ENCODE measurements at regions not wholly inside any gene's neighbourhood (a gene's known extent, or its start where the extent isn't known, plus 50 kb on each side); places are given as distances from the start of the nearest gene placed in this dataset.
"Not testable (repeated sequence)": the region's sequence is repeated elsewhere in the genome, so short reads cannot be mapped to it uniquely, and the experiment has no call there.

- Histone ChIP-seq H3K36me3 (replicated peaks in 1 of 2; ENCODE audit: control extremely low read depth in 1 of 2, control insufficient read depth in 1 of 2, extremely low read depth in 1 of 2, insufficient read depth in 2 of 2, low read length in 1 of 2) (no peaks in the 10 kb centered on the region), H4K20me1 (ENCODE audit: control insufficient read depth, insufficient read depth, low read length, poor library complexity, severe bottlenecking) (no peaks in the 10 kb centered on the region), H3K9me3 (ENCODE audit: control extremely low read depth in 1 of 3, control insufficient read depth in 2 of 3, insufficient read depth in 1 of 3, low read length in 2 of 3) (no peaks in the 10 kb centered on the region), H3K4me1 (ENCODE audit: control insufficient read depth in 2 of 2, insufficient read depth in 2 of 2, low read length in 2 of 2) (no peaks in the 10 kb centered on the region), H3K4me2 (replicated peaks; ENCODE audit: low read depth, low read length, poor library complexity, severe bottlenecking) (no peak overlapping the region), H3K27ac (ENCODE audit: low read length in 2 of 2) (no peak overlapping the region), H3K79me2 (ENCODE audit: control insufficient read depth, insufficient read depth, low read length) (no peaks in the 10 kb centered on the region), H3K9ac (ENCODE audit: low read length) (no peak overlapping the region), H3K27me3 (replicated peaks in 1 of 4; ENCODE audit: control extremely low read depth in 1 of 4, control insufficient read depth in 3 of 4, insufficient read depth in 4 of 4, low read length in 3 of 4) (no peaks in the 10 kb centered on the region), H3K4me3 (ENCODE audit: control extremely low read depth in 1 of 5, extremely low read depth in 1 of 5, insufficient read depth in 1 of 5, low read depth in 2 of 5, low read length in 4 of 5) (no peak overlapping the region), H2AFZ (ENCODE audit: insufficient read depth, low read depth, low read length, poor library complexity, severe bottlenecking) (no peak overlapping the region)
- DNase-seq = no peak
- Mint-ChIP-seq H3K4me1 (peaks cover 7% of the 10 kb centered on the region), H3K9me3 (ENCODE audit: insufficient read depth) (no peaks in the 10 kb centered on the region), H3K27me3 (no peaks in the 10 kb centered on the region), H3K4me3 (no peak overlapping the region), H3K27ac (no peak overlapping the region)
- TF ChIP-seq EZH2 (IDR thresholded peaks at IDR 0.05; ENCODE audit: borderline replicate concordance, insufficient read depth, low read depth, low read length, poor library complexity, severe bottlenecking) (no peak), CTCF (IDR thresholded peaks at IDR 0.05) (no peak)
- ChIA-PET CTCF (no interaction called here), POLR2A (no interaction called here)
- intact Hi-C loops (cut with micrococcal nuclease) = no loop called here
- no CpG with 5 or more reads among the region's 5 CpGs for WGBS (ENCODE audit: insufficient coverage)
- no peak for ATAC-seq (ENCODE audit: low read depth)
Measured at GRCh38 chrX:42832764-42833549, 55.0 kb upstream of the PPP1R2C start.

GRCh38 chrX:42833550-42833940 lies 55.6 kb upstream of the PPP1R2C start:
- H3K9me3 ChIP-seq (ENCODE audit: control extremely low read depth in 1 of 3, control insufficient read depth in 2 of 3, insufficient read depth in 1 of 3, low read length in 2 of 3); H3K4me1 Mint-ChIP-seq; H3K79me2 ChIP-seq (ENCODE audit: control insufficient read depth, insufficient read depth, low read length); POLR2A ChIA-PET; H3K27ac ChIP-seq (ENCODE audit: low read length in 2 of 2); H3K9me3 Mint-ChIP-seq (ENCODE audit: insufficient read depth); H3K36me3 ChIP-seq (replicated peaks in 1 of 2; ENCODE audit: control extremely low read depth in 1 of 2, control insufficient read depth in 1 of 2, extremely low read depth in 1 of 2, insufficient read depth in 2 of 2, low read length in 1 of 2); H3K27me3 ChIP-seq (replicated peaks in 1 of 4; ENCODE audit: control extremely low read depth in 1 of 4, control insufficient read depth in 3 of 4, insufficient read depth in 4 of 4, low read length in 3 of 4); CTCF ChIA-PET; H3K4me2 ChIP-seq (replicated peaks; ENCODE audit: low read depth, low read length, poor library complexity, severe bottlenecking); H3K4me3 Mint-ChIP-seq; H2AFZ ChIP-seq (ENCODE audit: insufficient read depth, low read depth, low read length, poor library complexity, severe bottlenecking); H4K20me1 ChIP-seq (ENCODE audit: control insufficient read depth, insufficient read depth, low read length, poor library complexity, severe bottlenecking); H3K4me1 ChIP-seq (ENCODE audit: control insufficient read depth in 2 of 2, insufficient read depth in 2 of 2, low read length in 2 of 2); intact Hi-C loops (cut with micrococcal nuclease); H3K27me3 Mint-ChIP-seq; ATAC-seq (ENCODE audit: low read depth); H3K9ac ChIP-seq (ENCODE audit: low read length); DNase-seq; H3K27ac Mint-ChIP-seq; H3K4me3 ChIP-seq (ENCODE audit: control extremely low read depth in 1 of 5, extremely low read depth in 1 of 5, insufficient read depth in 1 of 5, low read depth in 2 of 5, low read length in 4 of 5): not testable (repeated sequence)
- no CpG with 5 or more reads among the region's 4 CpGs for WGBS (ENCODE audit: insufficient coverage)

Data from B cell (primary cell).